Epithelial cell of prostate (primary cell): ENCODE measurements at regions not wholly inside any gene's neighbourhood (a gene's known extent, or its start where the extent isn't known, plus 50 kb on each side); places are given as distances from the start of the nearest gene placed in this dataset.
"Not testable (repeated sequence)": the region's sequence is repeated elsewhere in the genome, so short reads cannot be mapped to it uniquely, and the experiment has no call there.

Experiments used
- DNase-seq: peaks from one replicate; pipeline ENCODE4 v3.0.0-alpha.2; 2011; ENCODE audit warnings: low read depth, low spot score
- H3K27ac ChIP-seq: fragments of 450-650 bp; 2 replicates; pipeline ENCODE4 v1.5.1; 2017; ENCODE audit warnings: mild to moderate bottlenecking

GRCh38 chr5:172531704-172532026, 77.3 kb upstream of the SH3PXD2B start:
- H3K27ac ChIP-seq, result no peak overlapping the region
- DNase-seq, result no peak

DNA sequence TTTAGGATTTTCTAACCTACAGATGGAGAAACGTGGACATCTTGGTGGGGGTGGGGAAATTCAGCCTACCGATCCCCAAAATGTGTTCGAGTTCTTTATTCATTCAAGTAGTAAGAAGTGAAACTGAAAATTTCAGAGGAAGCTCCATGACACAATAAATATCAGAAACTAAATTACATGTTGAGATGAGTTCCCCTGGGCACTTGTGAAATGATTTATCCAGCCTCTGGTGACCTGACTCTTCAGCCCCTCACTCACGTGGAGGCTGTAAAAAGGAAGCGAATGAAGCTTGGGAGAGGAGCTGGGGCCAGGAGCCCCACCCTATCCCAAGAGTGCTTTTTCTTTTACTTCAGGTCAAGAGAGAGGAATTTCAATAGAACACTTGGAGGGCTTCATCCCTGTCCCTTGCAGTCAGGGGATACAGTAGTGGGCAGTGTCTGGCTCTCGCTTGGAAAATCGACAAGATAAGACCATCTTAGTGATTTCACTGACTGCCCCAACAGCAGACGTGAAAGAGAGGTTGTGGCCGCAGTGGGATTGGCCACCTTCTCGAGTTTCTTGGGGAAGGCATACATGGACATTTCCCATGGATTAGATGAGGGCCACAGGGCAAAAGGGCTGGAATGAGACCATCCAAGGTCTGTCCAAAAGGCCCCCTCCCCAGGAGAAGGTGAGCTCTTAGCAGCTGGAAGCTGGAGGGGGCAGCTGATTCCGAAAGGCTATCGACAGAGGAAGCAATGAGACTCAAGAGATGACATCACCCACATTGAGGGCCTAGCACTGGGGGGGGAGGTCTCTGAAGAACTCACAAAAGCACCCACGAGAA, 76.8 kb upstream of the SH3PXD2B start:
- no peak for DNase-seq
- H3K27ac ChIP-seq, result no peak overlapping the region

DNA sequence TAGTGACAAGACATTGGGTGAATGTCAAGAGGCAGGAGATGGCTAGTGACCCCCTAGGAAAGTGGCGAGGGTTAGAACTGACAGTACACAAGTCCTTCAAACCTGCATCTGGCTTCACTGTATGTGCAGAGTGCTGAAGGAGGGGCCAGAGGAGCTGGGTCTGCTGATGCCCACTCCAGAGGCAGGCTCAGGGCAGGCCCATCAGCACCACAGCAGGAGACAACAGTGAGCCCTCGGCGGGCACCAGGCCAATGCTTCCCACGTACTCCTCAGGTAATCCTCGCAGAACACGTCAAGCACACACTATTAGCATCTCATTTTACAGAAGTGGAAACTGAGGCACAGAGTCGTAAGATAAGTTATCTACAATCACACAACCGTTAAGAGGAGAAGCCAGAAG, 76.1 kb upstream of the SH3PXD2B start:
- DNase-seq, result no peak
- no peak overlapping the region for H3K27ac ChIP-seq

DNA sequence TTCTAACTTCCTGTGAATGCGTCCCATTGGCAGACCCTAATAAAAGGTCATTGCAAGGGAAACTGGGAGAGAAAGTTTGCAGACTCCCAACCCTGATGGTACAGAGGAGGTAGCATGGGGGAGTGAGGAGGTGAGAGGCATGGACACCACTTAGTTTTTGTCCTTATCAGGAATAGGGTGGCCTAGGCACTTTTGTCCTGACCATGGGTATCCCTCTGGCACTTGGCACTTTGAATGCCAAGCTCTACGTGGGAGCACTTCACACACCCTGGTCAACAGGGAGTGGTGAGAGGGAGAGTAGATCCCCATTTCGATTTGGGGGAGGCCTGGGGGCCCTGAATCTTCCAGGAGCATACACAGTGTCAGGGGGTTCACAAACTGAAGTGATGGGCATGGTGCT, 75.6 kb upstream of the SH3PXD2B start:
- H3K27ac ChIP-seq, result no peak overlapping the region
- no peak for DNase-seq

DNA sequence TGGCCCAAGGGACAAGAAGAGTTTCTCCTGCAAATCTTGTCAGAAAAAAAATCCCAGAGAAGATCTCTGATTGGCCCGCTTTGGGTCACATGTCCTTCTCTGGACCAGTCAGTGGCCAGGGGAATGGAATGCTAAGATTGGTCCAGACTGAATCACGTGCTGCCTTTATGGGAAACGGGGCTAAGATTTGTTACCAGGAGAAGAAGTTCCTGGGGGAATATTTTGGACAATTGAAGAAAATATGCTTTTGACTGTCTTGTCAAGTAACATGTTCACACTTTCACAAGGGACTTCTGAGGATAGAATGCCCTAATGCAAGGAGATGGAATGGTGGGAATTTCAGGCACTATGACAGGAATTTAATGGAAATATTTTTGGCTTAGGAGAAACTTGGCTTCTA, 74.1 kb upstream of the SH3PXD2B start:
- no peak overlapping the region for H3K27ac ChIP-seq
- DNase-seq, result no peak

DNA sequence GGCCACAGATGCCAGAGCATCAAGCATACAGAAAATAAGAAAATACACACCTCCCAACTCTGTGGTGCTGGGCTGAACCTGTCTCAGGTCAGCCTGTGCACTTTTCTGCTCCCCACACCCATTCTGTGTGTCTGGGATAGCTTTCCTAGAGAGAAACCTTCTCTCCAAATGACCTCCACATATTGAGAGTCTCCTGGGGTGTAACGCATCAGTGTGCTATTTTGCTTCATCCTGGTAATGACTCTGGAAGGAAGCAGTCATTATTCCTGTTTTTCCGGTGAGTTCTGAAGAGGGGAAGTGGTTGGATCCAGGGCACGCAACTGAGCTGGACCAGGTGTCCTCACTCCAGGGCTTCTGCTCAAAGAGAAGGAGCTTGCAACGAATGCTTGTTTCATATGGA, 73.2 kb upstream of the SH3PXD2B start:
- H3K27ac ChIP-seq, result no peak overlapping the region
- DNase-seq, result no peak

DNA sequence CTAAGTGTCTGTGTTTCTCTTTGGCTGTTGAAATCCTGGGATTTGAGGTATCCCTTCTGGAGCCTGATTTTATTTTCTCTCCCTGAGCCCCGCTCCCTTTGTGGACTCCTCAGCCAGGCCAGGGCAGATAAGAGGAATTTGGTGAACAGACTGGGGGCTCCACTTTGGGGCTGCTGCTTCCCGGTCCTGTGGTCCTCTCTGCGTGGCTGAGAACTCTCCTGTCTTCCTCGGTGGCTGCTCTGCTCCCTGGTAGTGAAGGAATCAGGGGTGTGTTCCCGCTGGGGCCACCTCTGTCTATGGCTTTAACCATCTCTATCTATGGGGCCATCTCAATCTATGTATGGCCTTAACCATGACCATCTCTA, 71.7 kb upstream of the SH3PXD2B start:
- H3K27ac ChIP-seq, result no peak overlapping the region
- DNase-seq, result no peak

DNA sequence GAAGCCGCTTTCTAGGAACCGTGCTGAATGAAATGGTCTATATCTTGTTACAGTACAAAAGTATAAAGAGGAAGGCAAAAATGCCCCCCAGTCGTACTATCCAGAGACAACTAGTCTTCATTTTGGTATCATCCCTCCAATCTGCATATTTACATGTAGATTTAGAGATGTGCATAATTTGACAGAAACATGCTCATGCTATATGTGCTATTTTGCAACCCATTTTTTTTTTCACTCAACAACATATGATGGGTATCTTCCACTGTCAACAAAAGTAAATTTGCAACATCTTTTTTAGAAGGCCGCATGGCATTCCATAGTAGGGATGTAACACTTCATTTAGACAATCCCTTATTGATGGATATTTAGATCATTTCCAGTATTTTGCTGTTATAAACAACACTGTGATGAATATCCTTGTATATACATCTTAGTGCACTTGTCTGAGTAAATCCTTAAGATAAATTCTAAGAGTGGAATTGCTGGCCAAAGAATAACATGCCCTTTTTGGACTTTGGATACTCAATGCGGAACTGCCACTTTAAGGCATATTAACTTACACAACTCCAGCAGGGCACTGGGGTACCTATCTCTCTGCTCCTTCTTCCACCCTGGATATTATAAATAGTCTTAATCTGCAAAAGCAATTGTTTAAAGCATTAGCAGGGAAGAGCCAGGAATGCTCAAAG, 71.1 kb upstream of the SH3PXD2B start:
- no peak for DNase-seq
- H3K27ac ChIP-seq, result no peak overlapping the region

DNA sequence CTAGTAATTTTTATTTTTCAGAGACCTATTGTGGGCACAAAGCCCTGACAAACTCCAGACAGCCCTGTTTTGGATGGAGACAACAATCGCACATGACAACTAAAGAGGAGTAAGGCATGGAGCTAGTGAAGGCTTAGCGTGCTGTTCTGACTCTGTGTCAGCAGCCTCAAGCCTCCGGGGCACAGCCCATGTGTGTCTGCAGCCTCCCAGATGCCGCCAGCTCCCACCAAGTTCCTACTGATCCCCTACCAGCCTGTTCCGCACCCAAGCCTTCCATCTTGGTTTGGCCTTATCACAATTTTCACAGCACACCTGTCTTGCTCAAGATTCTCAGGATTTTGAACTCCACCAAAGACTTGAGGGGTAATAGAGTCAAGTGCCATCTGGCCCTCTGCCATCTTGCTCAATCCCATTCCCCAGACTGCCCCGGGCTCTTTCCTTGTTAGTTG, 70.3 kb upstream of the SH3PXD2B start:
- DNase-seq, result no peak
- H3K27ac ChIP-seq, result no peak overlapping the region

GRCh38 chr5:172523146-172523745, 68.9 kb upstream of the SH3PXD2B start:
- H3K27ac ChIP-seq, result no peak overlapping the region
- no peak for DNase-seq

GRCh38 chr5:172521338-172521932, 67.1 kb upstream of the SH3PXD2B start:
- H3K27ac ChIP-seq, result no peak overlapping the region
- DNase-seq, result no peak

DNA sequence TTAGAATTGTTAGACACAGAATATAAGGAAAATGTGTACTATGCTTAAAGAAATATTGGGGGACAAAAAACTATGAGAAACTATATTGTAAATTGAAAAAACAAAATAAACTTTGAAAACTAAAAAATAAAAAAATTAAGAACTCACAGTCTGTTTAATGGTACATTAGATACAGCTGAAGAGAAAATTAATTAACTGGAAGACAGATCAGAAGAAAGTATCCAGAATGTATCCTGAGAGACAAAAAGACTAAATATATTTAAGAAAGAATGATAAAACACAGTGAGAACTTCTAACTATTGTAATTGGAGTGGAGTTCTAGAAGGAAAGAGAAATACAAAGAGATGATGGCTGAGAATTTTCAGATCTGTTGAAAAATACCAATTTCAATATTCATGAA, 57.6 kb upstream of the SH3PXD2B start:
- no peak overlapping the region for H3K27ac ChIP-seq

GRCh38 chr5:172509405-172509781, 55.1 kb upstream of the SH3PXD2B start:
- no peak for DNase-seq
- no peak overlapping the region for H3K27ac ChIP-seq

More for the DNA sequence above, 57.6 kb upstream of the SH3PXD2B start:
- no peak for DNase-seq

- no peak overlapping the region for H3K27ac ChIP-seq
- no peak for DNase-seq
Observed at GRCh38 chr5:172508471-172509404, 54.4 kb upstream of the SH3PXD2B start.

- DNase-seq, H3K27ac ChIP-seq: not testable (repeated sequence)
Observed at GRCh38 chr5:172507485-172507884, 53.2 kb upstream of the SH3PXD2B start.

- H3K27ac ChIP-seq, result no peak overlapping the region
- DNase-seq, result no peak
Observed at GRCh38 chr5:172506921-172507320, 52.6 kb upstream of the SH3PXD2B start.

DNA sequence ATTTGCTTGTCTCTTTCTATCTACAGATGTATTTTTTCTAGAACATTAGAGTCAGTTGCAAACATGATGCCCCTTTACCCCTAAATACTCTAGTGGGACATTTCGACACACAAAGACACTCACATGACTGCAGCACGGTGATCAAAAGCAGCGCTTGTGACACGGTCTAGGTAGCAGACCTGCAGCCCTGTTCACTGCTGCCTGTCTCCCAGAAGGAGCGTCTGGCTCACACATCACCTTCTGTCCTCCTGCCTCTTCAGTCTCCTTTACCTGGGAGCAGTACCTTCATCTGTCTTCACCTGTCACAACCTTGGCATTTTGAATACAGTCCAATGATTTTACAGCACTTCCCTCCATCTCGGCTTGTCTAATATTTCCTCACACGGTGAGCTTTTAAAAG, 51.9 kb upstream of the SH3PXD2B start:
- no peak overlapping the region for H3K27ac ChIP-seq
- no peak for DNase-seq

- no peak overlapping the region for H3K27ac ChIP-seq
- DNase-seq, result no peak
Observed at GRCh38 chr5:172505845-172506244, 51.5 kb upstream of the SH3PXD2B start.

DNA sequence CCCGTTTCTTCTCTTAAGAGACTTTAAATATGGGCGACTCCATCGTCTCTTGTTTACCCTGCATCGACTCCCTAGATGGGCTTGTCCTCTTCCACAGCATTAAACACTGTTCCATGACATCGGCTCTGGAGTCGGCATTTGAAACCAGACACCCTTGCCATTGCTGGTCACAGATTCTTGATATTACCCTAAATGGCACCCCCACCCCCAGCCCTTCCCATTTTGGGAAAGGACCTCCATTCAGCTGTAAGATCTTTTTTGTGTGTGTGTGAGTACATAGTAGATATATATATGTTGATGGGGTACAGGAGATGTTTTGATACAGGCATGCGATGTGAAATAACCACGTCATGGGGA, 51.1 kb upstream of the SH3PXD2B start:
- no peak overlapping the region for H3K27ac ChIP-seq
- DNase-seq, result no peak

- no peak for DNase-seq
- H3K27ac ChIP-seq, result no peak overlapping the region
Observed at GRCh38 chr5:172504701-172505402, 50.5 kb upstream of the SH3PXD2B start.
